Lower leg skin (tissue), 3 donors: ENCODE measurements at regions not wholly inside any gene's neighbourhood (a gene's known extent, or its start where the extent isn't known, plus 50 kb on each side); places are given as distances from the start of the nearest gene placed in this dataset.
"Not testable (repeated sequence)": the region's sequence is repeated elsewhere in the genome, so short reads cannot be mapped to it uniquely, and the experiment has no call there.

ENCODE experiments used
- CTCF ChIP-seq, 3 donors: fragments of 450-650 bp; IDR thresholded peaks; one replicate each; pipeline ENCODE4 v1.5.1; 2016; ENCODE audit warnings: antibody characterized with exemption in 3 of 3, mild to moderate bottlenecking in 3 of 3, moderate library complexity in 2 of 3
- POLR2A ChIP-seq, 2 donors: fragments of 450-650 bp; IDR thresholded peaks; one replicate each; pipeline ENCODE4 v1.6.1; 2016 to 2017; ENCODE audit warnings: antibody characterized with exemption in 2 of 2, mild to moderate bottlenecking in 1 of 2, moderate library complexity in 1 of 2

GRCh38 chr3:153828346-153828745, 292.8 kb upstream of the ARHGEF26 start:
- not testable (repeated sequence) for TF ChIP-seq CTCF, POLR2A (IDR thresholded peaks at IDR 0.05)
